Hepatocyte (in vitro differentiated cells): ENCODE measurements at regions not wholly inside any gene's neighbourhood (a gene's known extent, or its start where the extent isn't known, plus 50 kb on each side); places are given as distances from the start of the nearest gene placed in this dataset.

Source experiments
- DNase-seq: peaks from one replicate; pipeline ENCODE4 v3.0.0-alpha.2; 2016; ENCODE audit warnings: low spot score
- H2AFZ ChIP-seq: fragments of 200-600 bp; sonication (generic); 2 replicates; pipeline ENCODE4 v1.6.0; 2016; ENCODE audit warnings: antibody characterized with exemption, mild to moderate bottlenecking
- H3K27ac ChIP-seq: fragments of 200-600 bp; sonication (generic); 2 replicates; pipeline ENCODE4 v1.5.1; 2016; ENCODE audit warnings: mild to moderate bottlenecking
- H3K27me3 ChIP-seq: fragments of 200-600 bp; sonication (generic); 2 replicates; pipeline ENCODE4 v1.6.1; 2016
- H3K36me3 ChIP-seq: fragments of 200-600 bp; sonication (generic); replicated peaks from 2 replicates; pipeline ENCODE4 v1.5.1; 2016; ENCODE audit warnings: low read depth; ENCODE audit not compliant: insufficient read depth
- H3K4me1 ChIP-seq: fragments of 200-600 bp; sonication (generic); 2 replicates; pipeline ENCODE4 v1.5.1; 2016; ENCODE audit warnings: mild to moderate bottlenecking, moderate library complexity; ENCODE audit not compliant: insufficient read depth
- H3K4me2 ChIP-seq: fragments of 200-600 bp; sonication (generic); 2 replicates; pipeline ENCODE4 v1.6.0; 2016
- H3K4me3 ChIP-seq: fragments of 200-600 bp; sonication (generic); 2 replicates; pipeline ENCODE4 v1.5.1; 2016; ENCODE audit warnings: mild to moderate bottlenecking
- H3K79me2 ChIP-seq: fragments of 200-600 bp; sonication (generic); 2 replicates; pipeline ENCODE4 v1.6.0; 2017; ENCODE audit warnings: mild to moderate bottlenecking
- H3K9me2 ChIP-seq: fragments of 200-600 bp; sonication (generic); replicated peaks from 2 replicates; pipeline ENCODE4 v1.6.0; 2017; ENCODE audit warnings: mild to moderate bottlenecking; ENCODE audit not compliant: insufficient read depth
- H3K9me3 ChIP-seq: fragments of 200-600 bp; sonication (generic); 2 replicates; pipeline ENCODE4 v1.5.1; 2016; ENCODE audit warnings: low read depth, mild to moderate bottlenecking
- H4K20me1 ChIP-seq: fragments of 200-600 bp; sonication (generic); 2 replicates; pipeline ENCODE4 v1.6.0; 2016; ENCODE audit warnings: mild to moderate bottlenecking; ENCODE audit not compliant: insufficient read depth, poor library complexity, severe bottlenecking
- CTCF ChIP-seq: fragments of 200-600 bp; sonication (generic); IDR thresholded peaks from 2 replicates; pipeline ENCODE4 v1.5.1; 2016; ENCODE audit warnings: antibody characterized with exemption, mild to moderate bottlenecking; ENCODE audit not compliant: poor library complexity
- EZH2 ChIP-seq: fragments of 200-600 bp; sonication (generic); IDR thresholded peaks from 2 replicates; pipeline ENCODE4 v1.6.1; 2016; ENCODE audit warnings: antibody characterized with exemption, mild to moderate bottlenecking, borderline replicate concordance
- EZH2phosphoT487 ChIP-seq: fragments of 200-600 bp; sonication (generic); IDR thresholded peaks from one replicate; pipeline ENCODE4 v1.6.1; 2018; ENCODE audit warnings: antibody characterized with exemption, mild to moderate bottlenecking, low read depth, moderate library complexity; ENCODE audit not compliant: unreplicated experiment, severe bottlenecking
- WGBS: methylation state at CpG from one replicate; pipeline ENCODE4 v1.1.6; 2016; ENCODE audit warnings: low lambda C conversion rate; ENCODE audit errors: missing lambda C conversion rate; 5-methylcytosine and 5-hydroxymethylcytosine counted together

GRCh38 chr22:49271369-49271727, 556.3 kb downstream of the BRD1 start:
- H3K4me3 ChIP-seq = no peak overlapping the region
- no peaks in the 10 kb centered on the region for H3K9me2 ChIP-seq
- H3K9me3 ChIP-seq = no peaks in the 10 kb centered on the region
- H4K20me1 ChIP-seq = no peaks in the 10 kb centered on the region
- H3K4me2 ChIP-seq = no peak overlapping the region
- peaks cover 25% of the 10 kb centered on the region for H3K27me3 ChIP-seq
- no peaks in the 10 kb centered on the region for H3K4me1 ChIP-seq
- H2AFZ ChIP-seq = no peak overlapping the region
- no peak for DNase-seq
- no peaks in the 10 kb centered on the region for H3K36me3 ChIP-seq
- TF ChIP-seq EZH2 (no peak), CTCF (no peak), EZH2phosphoT487 (no peak)
- no peak overlapping the region for H3K27ac ChIP-seq
- H3K79me2 ChIP-seq = no peaks in the 10 kb centered on the region

- no peaks in the 10 kb centered on the region for H3K4me1 ChIP-seq
- H3K79me2 ChIP-seq = no peaks in the 10 kb centered on the region
- no peaks in the 10 kb centered on the region for H3K9me2 ChIP-seq
- no peak overlapping the region for H2AFZ ChIP-seq
- peaks cover 25% of the 10 kb centered on the region for H3K27me3 ChIP-seq
- no peak for DNase-seq
- H3K4me3 ChIP-seq = no peak overlapping the region
- H3K4me2 ChIP-seq = no peak overlapping the region
- H3K27ac ChIP-seq = no peak overlapping the region
- WGBS = 92% methylated on average over 17 of the region's 17 CpGs
- TF ChIP-seq EZH2 (no peak), CTCF (no peak), EZH2phosphoT487 (no peak)
- no peaks in the 10 kb centered on the region for H3K36me3 ChIP-seq
- H3K9me3 ChIP-seq = no peaks in the 10 kb centered on the region
- H4K20me1 ChIP-seq = no peaks in the 10 kb centered on the region
These were observed 556.9 kb downstream of the BRD1 start for GRCh38 chr22:49270595-49271368.

GRCh38 chr22:49269928-49270327, 557.7 kb downstream of the BRD1 start:
- Histone ChIP-seq H3K4me1 (no peaks in the 10 kb centered on the region), H3K4me2 (no peak overlapping the region), H3K27ac (no peak overlapping the region), H2AFZ (no peak overlapping the region), H4K20me1 (no peaks in the 10 kb centered on the region), H3K27me3 (peaks cover 25% of the 10 kb centered on the region), H3K36me3 (no peaks in the 10 kb centered on the region), H3K4me3 (no peak overlapping the region), H3K9me2 (no peaks in the 10 kb centered on the region), H3K9me3 (no peaks in the 10 kb centered on the region), H3K79me2 (no peaks in the 10 kb centered on the region)
- WGBS = 7% methylated on average over 2 of the region's 11 CpGs
- DNase-seq = no peak
- TF ChIP-seq CTCF (no peak), EZH2 (no peak), EZH2phosphoT487 (no peak)

- no peaks in the 10 kb centered on the region for H4K20me1 ChIP-seq
- H3K9me2 ChIP-seq = no peaks in the 10 kb centered on the region
- no peaks in the 10 kb centered on the region for H3K4me1 ChIP-seq
- 5% methylated on average over 6 of the region's 6 CpGs for WGBS
- no peak overlapping the region for H3K4me3 ChIP-seq
- no peak overlapping the region for H3K27ac ChIP-seq
- H2AFZ ChIP-seq = no peak overlapping the region
- no peak for DNase-seq
- H3K9me3 ChIP-seq = no peaks in the 10 kb centered on the region
- no peaks in the 10 kb centered on the region for H3K79me2 ChIP-seq
- peaks cover 25% of the 10 kb centered on the region for H3K27me3 ChIP-seq
- H3K36me3 ChIP-seq = no peaks in the 10 kb centered on the region
- H3K4me2 ChIP-seq = no peak overlapping the region
- TF ChIP-seq CTCF (no peak), EZH2 (no peak), EZH2phosphoT487 (no peak)
These were observed 558.3 kb downstream of the BRD1 start for GRCh38 chr22:49269371-49269770.
